ENCODE measurements at regions not wholly inside any gene's neighbourhood (a gene's known extent, or its start where the extent isn't known, plus 50 kb on each side); places are given as distances from the start of the nearest gene placed in this dataset.

- no peak for TF ChIP-seq POLR2A (IDR thresholded peaks at IDR 0.05)
- TF ChIP-seq CTCF (IDR thresholded peaks at IDR 0.05) = no peak
- no peak for TF ChIP-seq EP300 (IDR thresholded peaks at IDR 0.05)
- no peak for TF ChIP-seq POLR2AphosphoS5 (IDR thresholded peaks at IDR 0.05)
Observed at GRCh38 chr4:141311246-141312204, 90.8 kb downstream of the ZNF330 start.
